ENCODE measurements at regions not wholly inside any gene's neighbourhood (a gene's known extent, or its start where the extent isn't known, plus 50 kb on each side); places are given as distances from the start of the nearest gene placed in this dataset.

GRCh38 chr1:30418939-30419720, 304.3 kb downstream of the MATN1 start:
- no peak for TF ChIP-seq CTCF (IDR thresholded peaks at IDR 0.05; ENCODE audit: low read length, missing control alignments)
- H3K4me3 ChIP-seq (replicated peaks; ENCODE audit: low read depth, low read length), result no peak overlapping the region
- no peak for DNase-seq (ENCODE audit: low read depth)

- no peak for DNase-seq (ENCODE audit: low read depth)
- H3K4me3 ChIP-seq (replicated peaks; ENCODE audit: low read depth, low read length), result no peak overlapping the region
- TF ChIP-seq CTCF (IDR thresholded peaks at IDR 0.05; ENCODE audit: low read length, missing control alignments), result no peak
These were observed 305.1 kb downstream of the MATN1 start for GRCh38 chr1:30418061-30418938.

- no peak for DNase-seq (ENCODE audit: low read depth)
- no peak for TF ChIP-seq CTCF (IDR thresholded peaks at IDR 0.05; ENCODE audit: low read length, missing control alignments)
- no peak overlapping the region for H3K4me3 ChIP-seq (replicated peaks; ENCODE audit: low read depth, low read length)
These were observed 305.7 kb downstream of the MATN1 start for GRCh38 chr1:30417701-30418046.

GRCh38 chr1:30417001-30417700, 306.2 kb downstream of the MATN1 start:
- no peak for DNase-seq (ENCODE audit: low read depth)
- no peak for TF ChIP-seq CTCF (IDR thresholded peaks at IDR 0.05; ENCODE audit: low read length, missing control alignments)
- no peak overlapping the region for H3K4me3 ChIP-seq (replicated peaks; ENCODE audit: low read depth, low read length)

GRCh38 chr1:30416221-30416820, 307.1 kb downstream of the MATN1 start:
- H3K4me3 ChIP-seq (replicated peaks; ENCODE audit: low read depth, low read length), result no peak overlapping the region
- DNase-seq (ENCODE audit: low read depth), result no peak
- no peak for TF ChIP-seq CTCF (IDR thresholded peaks at IDR 0.05; ENCODE audit: low read length, missing control alignments)

- no peak for DNase-seq (ENCODE audit: low read depth)
- TF ChIP-seq CTCF (IDR thresholded peaks at IDR 0.05; ENCODE audit: low read length, missing control alignments), result no peak
- no peak overlapping the region for H3K4me3 ChIP-seq (replicated peaks; ENCODE audit: low read depth, low read length)
These were observed 308.0 kb downstream of the MATN1 start for GRCh38 chr1:30415171-30415940.

Measured in fibroblast of pulmonary artery (primary cell).